ENCODE measurements at regions not wholly inside any gene's neighbourhood (a gene's known extent, or its start where the extent isn't known, plus 50 kb on each side); places are given as distances from the start of the nearest gene placed in this dataset.

- TF ChIP-seq CTCF (IDR thresholded peaks at IDR 0.05), result no peak
- TF ChIP-seq EP300 (IDR thresholded peaks at IDR 0.05), result no peak
Observed at GRCh38 chr11:115682101-115682500, 177.9 kb upstream of the CADM1 start.
